ENCODE measurements at regions not wholly inside any gene's neighbourhood (a gene's known extent, or its start where the extent isn't known, plus 50 kb on each side); places are given as distances from the start of the nearest gene placed in this dataset.
"Not testable (repeated sequence)": the region's sequence is repeated elsewhere in the genome, so short reads cannot be mapped to it uniquely, and the experiment has no call there.

DNA sequence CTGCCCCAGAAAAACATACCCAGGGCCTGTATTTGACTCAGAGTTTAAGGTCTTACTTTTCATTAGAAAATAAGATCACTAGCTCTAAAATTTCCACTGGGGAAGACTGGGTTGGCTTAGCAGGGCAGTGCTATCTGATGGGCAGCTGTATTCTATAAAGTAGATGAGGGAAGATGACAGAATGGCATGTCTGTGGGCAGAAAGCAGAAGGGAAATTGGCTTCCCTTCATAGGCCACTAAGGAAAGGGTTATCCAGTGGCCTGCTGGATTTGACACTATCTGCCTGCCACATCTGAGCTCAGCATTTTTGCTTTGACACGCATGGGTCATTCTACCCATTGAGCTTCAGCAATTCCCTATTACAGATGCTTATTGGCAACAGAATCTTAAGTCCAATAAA is 461.3 kb upstream of the RASGRP1 start:
- no peak for DNase-seq (ENCODE audit: low read depth)
- TF ChIP-seq, protein P1, sequence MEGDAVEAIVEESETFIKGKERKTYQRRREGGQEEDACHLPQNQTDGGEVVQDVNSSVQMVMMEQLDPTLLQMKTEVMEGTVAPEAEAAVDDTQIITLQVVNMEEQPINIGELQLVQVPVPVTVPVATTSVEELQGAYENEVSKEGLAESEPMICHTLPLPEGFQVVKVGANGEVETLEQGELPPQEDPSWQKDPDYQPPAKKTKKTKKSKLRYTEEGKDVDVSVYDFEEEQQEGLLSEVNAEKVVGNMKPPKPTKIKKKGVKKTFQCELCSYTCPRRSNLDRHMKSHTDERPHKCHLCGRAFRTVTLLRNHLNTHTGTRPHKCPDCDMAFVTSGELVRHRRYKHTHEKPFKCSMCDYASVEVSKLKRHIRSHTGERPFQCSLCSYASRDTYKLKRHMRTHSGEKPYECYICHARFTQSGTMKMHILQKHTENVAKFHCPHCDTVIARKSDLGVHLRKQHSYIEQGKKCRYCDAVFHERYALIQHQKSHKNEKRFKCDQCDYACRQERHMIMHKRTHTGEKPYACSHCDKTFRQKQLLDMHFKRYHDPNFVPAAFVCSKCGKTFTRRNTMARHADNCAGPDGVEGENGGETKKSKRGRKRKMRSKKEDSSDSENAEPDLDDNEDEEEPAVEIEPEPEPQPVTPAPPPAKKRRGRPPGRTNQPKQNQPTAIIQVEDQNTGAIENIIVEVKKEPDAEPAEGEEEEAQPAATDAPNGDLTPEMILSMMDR (IDR thresholded peaks at IDR 0.05; ENCODE audit: low read depth, low read length, missing control alignments): no peak
- no peak overlapping the region for H3K4me3 ChIP-seq (ENCODE audit: low read depth, low read length)

DNA sequence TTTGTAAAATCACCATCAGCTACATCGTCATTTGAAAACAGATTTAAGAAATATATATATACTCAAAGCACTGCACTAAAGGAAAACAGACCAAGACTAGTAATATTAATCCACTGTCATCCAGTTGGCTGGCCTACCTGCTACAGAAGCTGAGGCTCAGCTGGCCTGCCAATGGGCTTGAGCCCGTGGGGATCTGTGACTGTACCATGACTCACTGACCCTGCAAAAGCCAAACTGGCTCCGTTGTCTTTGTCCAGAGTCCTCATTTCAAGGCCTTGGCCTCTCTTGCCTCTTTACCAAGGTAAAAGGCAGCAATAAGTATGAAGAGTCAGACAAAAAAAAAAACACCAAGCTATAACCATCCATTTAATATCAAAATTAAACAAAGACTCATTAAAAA is 463.5 kb upstream of the RASGRP1 start:
- no peak for DNase-seq (ENCODE audit: low read depth)
- TF ChIP-seq, protein P1 (IDR thresholded peaks at IDR 0.05; ENCODE audit: low read depth, low read length, missing control alignments): no peak
- H3K4me3 ChIP-seq (ENCODE audit: low read depth, low read length): no peak overlapping the region

DNA sequence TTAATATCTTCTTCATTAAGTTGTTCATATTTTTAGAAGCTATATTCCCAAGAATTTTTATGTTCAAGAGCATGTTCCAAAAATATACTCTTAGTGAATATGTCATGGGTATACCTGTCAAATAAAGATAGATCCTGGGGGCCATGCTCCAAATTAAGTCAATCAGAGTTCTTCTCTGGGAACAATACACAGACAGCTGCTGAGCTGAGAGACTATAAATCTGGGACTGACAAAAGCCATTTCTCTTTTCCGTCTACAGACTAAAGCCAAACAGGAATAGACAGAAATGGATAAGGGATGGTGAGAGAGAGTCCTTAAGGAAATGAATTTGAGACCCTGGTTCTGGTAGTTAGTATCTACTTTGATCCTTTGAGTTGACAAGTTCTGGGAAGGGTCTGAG is 465.1 kb upstream of the RASGRP1 start:
- H3K4me3 ChIP-seq (ENCODE audit: low read depth, low read length): no peak overlapping the region
- DNase-seq (ENCODE audit: low read depth): no peak
- TF ChIP-seq, protein P1 (IDR thresholded peaks at IDR 0.05; ENCODE audit: low read depth, low read length, missing control alignments): no peak

DNA sequence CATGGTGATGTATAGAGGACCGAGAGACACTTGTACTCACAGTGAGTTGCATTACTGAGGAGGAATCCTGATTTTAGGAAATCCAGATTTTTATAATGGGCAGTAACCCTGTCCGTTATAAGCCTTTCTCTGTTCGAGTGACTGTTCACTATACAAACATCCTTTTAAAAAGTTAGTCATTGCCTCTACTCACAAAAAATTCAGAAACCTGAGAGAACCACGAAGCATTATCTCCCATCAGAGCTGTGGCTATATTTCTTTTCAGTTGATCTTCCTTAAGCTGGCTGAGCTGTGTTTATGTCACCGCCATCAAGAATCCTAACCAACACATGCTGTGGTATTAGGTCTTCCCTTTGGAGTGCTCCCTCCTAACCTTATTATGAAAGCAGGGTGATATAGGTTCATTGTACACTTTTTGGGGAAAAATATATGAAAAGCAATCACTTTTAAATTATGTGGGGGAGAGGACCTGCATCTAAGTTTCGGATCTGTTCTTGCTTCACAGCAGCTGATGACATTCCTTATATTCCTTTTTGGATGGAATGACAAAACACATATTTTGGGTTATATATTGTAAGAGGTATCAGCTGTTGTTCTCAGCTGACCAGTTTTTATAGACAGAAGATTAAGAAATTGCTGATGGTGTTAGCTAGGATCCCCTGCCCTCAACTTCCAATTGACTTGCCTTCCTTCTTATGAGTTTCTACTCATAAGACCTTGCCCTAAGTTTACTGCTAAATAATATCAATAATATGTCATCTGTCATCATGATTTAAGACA is 465.9 kb upstream of the RASGRP1 start:
- H3K4me3 ChIP-seq (ENCODE audit: low read depth, low read length): no peak overlapping the region
- no peak for DNase-seq (ENCODE audit: low read depth)
- TF ChIP-seq, protein P1 (IDR thresholded peaks at IDR 0.05; ENCODE audit: low read depth, low read length, missing control alignments): no peak

DNA sequence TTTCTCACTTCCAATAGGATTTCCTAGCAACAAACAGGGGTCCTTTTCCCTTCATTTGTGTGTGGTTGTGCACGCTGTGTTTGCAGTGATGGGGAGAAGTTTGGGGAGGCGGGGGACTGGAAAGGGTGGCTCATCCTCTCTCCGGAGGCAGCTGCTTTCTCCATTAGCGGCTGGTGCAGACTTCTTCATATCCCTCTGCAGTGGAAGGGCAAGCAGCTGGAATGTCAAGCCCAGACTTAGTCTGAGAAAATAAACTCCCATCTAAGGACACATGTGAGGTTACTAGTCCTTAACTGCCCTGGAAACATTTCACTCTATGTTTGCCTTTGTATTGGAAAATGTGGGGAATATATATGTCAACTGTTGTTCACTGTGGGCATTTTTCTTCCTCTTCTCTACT is 467.0 kb upstream of the RASGRP1 start:
- TF ChIP-seq, protein P1 (IDR thresholded peaks at IDR 0.05; ENCODE audit: low read depth, low read length, missing control alignments): no peak
- H3K4me3 ChIP-seq (ENCODE audit: low read depth, low read length): no peak overlapping the region
- DNase-seq (ENCODE audit: low read depth): no peak

DNA sequence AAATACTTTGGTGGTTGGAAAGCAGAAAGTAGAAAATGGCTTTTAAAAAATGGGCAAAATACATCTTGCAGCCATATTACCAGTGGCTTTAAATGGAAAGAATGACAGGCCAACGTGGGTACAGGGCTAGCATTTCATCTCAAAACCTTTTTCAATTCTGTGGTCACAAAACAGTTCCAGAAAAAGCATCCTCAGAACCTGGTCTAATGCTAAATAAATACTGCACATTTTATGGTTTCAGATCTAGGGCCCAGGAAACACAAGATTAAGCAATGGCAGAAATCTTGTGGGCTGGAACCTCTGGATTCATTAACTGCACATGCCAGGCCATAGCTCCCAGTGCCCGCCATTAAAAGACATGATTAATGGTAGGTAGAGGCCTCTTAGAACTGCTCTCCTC is 470.2 kb upstream of the RASGRP1 start:
- TF ChIP-seq, protein P1 (IDR thresholded peaks at IDR 0.05; ENCODE audit: low read depth, low read length, missing control alignments): no peak

DNA sequence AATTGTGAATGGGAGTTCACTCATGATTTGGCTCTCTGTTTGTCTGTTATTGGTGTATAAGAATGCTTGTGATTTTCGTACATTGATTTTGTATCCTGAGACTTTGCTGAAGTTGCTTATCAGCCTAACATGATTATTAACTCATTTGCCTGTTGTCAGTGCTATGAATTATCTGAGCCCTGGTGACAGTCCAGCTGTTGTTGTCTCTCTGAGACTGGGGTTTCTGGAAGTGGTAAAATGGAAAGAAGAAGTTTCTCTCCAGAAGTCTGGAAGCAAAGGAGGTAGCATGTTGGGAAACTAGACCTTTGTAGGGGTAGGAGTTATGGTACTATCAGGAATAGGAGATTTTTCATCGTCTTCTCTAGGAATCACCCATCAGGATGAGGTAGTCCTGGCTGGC is 473.0 kb upstream of the RASGRP1 start:
- not testable (repeated sequence) for H3K4me3 ChIP-seq (ENCODE audit: low read depth, low read length); DNase-seq (ENCODE audit: low read depth)

More for the DNA sequence above, 470.2 kb upstream of the RASGRP1 start:
- no peak for DNase-seq (ENCODE audit: low read depth)
- H3K4me3 ChIP-seq (ENCODE audit: low read depth, low read length): no peak overlapping the region
